Right atrium auricular region (tissue), 2 donors: ENCODE measurements at regions not wholly inside any gene's neighbourhood (a gene's known extent, or its start where the extent isn't known, plus 50 kb on each side); places are given as distances from the start of the nearest gene placed in this dataset.

Source experiments
- DNase-seq: peaks from one replicate; pipeline ENCODE4 v3.0.0-alpha.2; 2019; ENCODE audit warnings: low spot score
- H3K27ac ChIP-seq, 2 donors: fragments of 200-600 bp; sonication (generic); 1 replicate in 1 of 2; 2 replicates in 1 of 2; pipeline ENCODE4 v1.5.1; 2016 to 2019
- H3K27me3 ChIP-seq, 2 donors: fragments of 200-600 bp; sonication (generic); one replicate each; pipeline versions ENCODE4 v1.5.1 to v1.6.0; 2017 to 2019
- H3K36me3 ChIP-seq: fragments of 200-600 bp; sonication (generic); one replicate; pipeline ENCODE4 v1.5.1; 2016
- H3K4me1 ChIP-seq, 2 donors: fragments of 200-600 bp; sonication (generic); one replicate each; pipeline versions ENCODE4 v1.5.1 to v1.6.0; 2017 to 2019
- H3K4me3 ChIP-seq, 2 donors: fragments of 200-600 bp; sonication (generic); 1 replicate in 1 of 2; 2 replicates in 1 of 2; pipeline ENCODE4 v1.5.1; 2017 to 2019; ENCODE audit warnings: mild to moderate bottlenecking in 1 of 2, moderate library complexity in 1 of 2
- H3K9me3 ChIP-seq, 2 donors: fragments of 200-600 bp; sonication (generic); one replicate each; pipeline ENCODE4 v1.5.1; 2019
- TF ChIP-seq, protein P1 (sequence below), 2 donors: fragments of 200-600 bp; sonication (generic); IDR thresholded peaks; one replicate each; pipeline ENCODE4 v1.5.1; 2019; ENCODE audit warnings: antibody characterized with exemption in 2 of 2

DNA sequence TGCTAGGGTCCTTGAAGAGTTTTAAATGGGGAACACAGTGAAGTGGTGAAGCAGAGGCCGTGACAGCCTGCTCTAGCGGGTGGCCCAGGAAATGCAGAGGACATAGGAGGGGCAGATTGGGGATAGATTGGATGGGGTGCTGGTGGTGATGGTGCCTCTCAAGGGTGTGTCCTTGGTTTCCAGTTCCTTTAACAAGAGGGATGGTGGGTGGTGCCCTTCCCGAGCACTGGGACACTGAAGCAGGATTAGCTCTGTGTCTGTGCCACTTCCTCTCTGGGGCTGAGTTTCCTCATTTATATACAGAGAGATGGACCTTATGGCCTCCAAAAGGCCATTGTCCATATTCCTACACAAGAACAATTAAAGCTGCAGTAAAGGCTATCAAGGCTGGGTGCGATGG lies 285.5 kb downstream of the TCF7L2 start:
- Histone ChIP-seq H3K9me3 (no peaks in the 10 kb centered on the region), H3K4me1 (no peaks in the 10 kb centered on the region), H3K36me3 (no peaks in the 10 kb centered on the region), H3K27me3 (no peaks in the 10 kb centered on the region), H3K27ac (no peak overlapping the region), H3K4me3 (no peak overlapping the region)
- no peak for DNase-seq
- TF ChIP-seq, protein P1, sequence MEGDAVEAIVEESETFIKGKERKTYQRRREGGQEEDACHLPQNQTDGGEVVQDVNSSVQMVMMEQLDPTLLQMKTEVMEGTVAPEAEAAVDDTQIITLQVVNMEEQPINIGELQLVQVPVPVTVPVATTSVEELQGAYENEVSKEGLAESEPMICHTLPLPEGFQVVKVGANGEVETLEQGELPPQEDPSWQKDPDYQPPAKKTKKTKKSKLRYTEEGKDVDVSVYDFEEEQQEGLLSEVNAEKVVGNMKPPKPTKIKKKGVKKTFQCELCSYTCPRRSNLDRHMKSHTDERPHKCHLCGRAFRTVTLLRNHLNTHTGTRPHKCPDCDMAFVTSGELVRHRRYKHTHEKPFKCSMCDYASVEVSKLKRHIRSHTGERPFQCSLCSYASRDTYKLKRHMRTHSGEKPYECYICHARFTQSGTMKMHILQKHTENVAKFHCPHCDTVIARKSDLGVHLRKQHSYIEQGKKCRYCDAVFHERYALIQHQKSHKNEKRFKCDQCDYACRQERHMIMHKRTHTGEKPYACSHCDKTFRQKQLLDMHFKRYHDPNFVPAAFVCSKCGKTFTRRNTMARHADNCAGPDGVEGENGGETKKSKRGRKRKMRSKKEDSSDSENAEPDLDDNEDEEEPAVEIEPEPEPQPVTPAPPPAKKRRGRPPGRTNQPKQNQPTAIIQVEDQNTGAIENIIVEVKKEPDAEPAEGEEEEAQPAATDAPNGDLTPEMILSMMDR (IDR thresholded peaks at IDR 0.05), result no peak

DNA sequence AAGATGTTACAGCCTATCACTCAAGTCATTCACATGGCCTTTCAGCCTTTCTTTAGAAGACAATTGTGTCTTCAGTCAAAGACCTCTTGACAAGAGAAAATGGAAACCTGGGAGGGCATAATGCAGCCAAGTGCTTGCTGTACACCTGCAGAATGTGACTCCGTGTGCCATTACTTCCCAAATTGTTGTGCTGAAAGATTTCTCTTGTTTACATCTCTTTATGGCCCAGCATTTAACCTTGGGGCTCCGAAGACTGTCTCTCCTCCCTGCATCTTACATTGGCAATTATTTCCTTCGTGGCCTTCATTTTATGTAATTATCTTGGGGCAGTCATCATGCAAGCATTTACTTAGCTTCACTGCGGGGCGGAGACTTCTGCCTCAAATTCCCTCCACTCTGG lies 287.0 kb downstream of the TCF7L2 start:
- no peak for DNase-seq
- TF ChIP-seq, protein P1 (IDR thresholded peaks at IDR 0.05), result no peak
- H3K4me1 ChIP-seq, result no peaks in the 10 kb centered on the region
- H3K9me3 ChIP-seq, result no peaks in the 10 kb centered on the region
- no peak overlapping the region for H3K27ac ChIP-seq
- no peak overlapping the region for H3K4me3 ChIP-seq
- no peaks in the 10 kb centered on the region for H3K36me3 ChIP-seq
- H3K27me3 ChIP-seq, result no peaks in the 10 kb centered on the region

DNA sequence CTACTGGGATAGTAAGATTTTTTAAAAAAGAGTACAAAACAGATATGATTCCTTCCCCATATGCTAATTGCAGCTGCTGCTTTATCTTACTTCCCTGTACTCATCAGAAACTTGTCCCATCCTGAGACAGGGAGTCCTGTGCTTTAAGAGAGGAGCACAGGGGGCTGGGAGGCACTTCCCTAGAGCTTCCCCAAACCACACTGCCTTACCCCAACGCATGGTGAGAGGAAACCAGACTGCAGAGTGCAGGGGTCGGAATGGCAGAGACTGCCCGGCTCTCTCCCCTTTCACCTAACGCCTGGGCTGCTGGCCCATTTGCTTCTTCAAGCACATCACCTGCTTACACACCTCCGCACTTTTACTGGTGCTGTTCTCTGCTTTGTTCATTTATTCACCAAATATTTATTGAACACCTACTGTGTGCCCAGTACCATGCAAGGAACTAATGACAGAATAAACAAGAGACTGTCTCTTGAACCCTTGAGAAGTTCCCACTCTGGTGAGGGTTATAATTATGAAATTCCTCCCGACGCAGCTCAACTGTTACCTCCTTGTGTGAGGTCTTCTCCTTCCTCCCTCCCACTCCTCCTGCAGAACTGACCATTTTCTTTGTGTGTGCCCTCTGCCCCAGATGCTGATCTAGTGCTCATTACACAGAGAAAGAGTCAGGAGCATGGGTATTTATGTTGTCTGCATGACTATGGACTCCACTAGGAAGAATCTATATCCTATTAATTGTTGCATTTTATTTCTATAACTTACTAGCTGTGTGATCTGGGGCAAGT lies 289.7 kb downstream of the TCF7L2 start:
- Histone ChIP-seq H3K4me1 (no peaks in the 10 kb centered on the region), H3K36me3 (no peaks in the 10 kb centered on the region), H3K27ac (no peak overlapping the region), H3K9me3 (no peaks in the 10 kb centered on the region), H3K27me3 (no peaks in the 10 kb centered on the region), H3K4me3 (no peak overlapping the region)
- TF ChIP-seq, protein P1 (IDR thresholded peaks at IDR 0.05), result no peak
- no peak for DNase-seq

DNA sequence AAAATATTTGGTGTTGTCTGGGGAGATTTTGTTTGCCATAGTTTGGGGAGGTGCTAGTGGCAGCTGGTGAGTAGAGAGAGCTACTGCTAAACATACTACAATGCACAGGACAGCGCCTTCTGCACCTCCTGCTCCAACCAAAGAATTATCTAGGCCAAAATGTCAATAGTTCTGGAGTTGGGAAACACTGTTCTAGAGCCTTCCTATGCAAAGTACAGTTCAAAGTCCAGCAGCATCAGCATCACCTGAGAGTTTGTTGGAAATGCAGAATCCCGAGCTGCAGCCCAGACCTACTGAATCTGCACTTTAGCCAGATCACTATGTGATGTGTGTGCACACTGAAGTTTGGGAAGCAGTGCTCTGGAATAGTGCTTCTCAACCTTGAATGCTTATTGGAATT lies 290.7 kb downstream of the TCF7L2 start:
- Histone ChIP-seq H3K27ac (no peak overlapping the region), H3K4me1 (no peaks in the 10 kb centered on the region), H3K4me3 (no peak overlapping the region), H3K27me3 (no peaks in the 10 kb centered on the region), H3K36me3 (no peaks in the 10 kb centered on the region), H3K9me3 (no peaks in the 10 kb centered on the region)
- TF ChIP-seq, protein P1 (IDR thresholded peaks at IDR 0.05), result no peak
- no peak for DNase-seq

DNA sequence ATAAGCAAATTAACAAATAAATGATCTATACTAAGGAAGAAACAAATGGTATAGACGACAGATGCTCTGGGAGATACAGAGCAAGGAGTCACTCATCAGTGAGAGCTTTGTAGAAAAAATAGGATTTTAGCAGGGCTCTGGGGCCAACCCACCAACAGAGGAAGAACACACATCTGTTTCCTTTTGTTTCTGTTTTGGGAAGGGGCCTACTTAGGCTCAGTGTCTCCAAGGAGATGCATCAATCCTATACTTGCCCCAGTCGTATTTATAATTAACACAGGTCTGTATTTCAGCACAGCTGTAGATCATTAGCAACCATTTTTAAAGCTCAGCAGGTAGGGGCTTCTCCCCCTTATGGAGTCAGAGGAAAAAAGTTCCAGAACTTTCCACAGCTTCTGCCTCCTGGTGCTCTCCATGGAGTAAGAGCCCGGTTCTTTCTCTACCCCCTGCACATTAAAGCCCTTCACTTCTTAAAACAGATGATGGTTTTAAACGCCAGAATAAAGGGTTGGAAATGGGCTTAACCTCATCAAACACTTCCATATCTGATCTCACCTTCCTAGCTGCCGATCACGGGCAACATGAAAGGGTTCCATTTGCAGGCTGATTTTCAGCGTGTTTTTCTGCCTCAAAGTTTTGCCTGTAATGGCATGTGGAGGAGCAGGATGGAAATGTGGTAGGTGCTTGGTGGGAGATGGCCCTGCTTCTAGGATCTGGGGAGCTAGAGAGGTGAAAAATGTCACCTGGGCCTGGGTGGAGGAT lies 291.7 kb downstream of the TCF7L2 start:
- Histone ChIP-seq H3K4me1 (no peaks in the 10 kb centered on the region), H3K27ac (no peak overlapping the region), H3K9me3 (no peaks in the 10 kb centered on the region), H3K36me3 (no peaks in the 10 kb centered on the region), H3K4me3 (no peak overlapping the region), H3K27me3 (no peaks in the 10 kb centered on the region)
- DNase-seq, result no peak
- TF ChIP-seq, protein P1 (IDR thresholded peaks at IDR 0.05), result no peak
